ENCODE measurements at regions not wholly inside any gene's neighbourhood (a gene's known extent, or its start where the extent isn't known, plus 50 kb on each side); places are given as distances from the start of the nearest gene placed in this dataset.
"Not testable (repeated sequence)": the region's sequence is repeated elsewhere in the genome, so short reads cannot be mapped to it uniquely, and the experiment has no call there.

DNA sequence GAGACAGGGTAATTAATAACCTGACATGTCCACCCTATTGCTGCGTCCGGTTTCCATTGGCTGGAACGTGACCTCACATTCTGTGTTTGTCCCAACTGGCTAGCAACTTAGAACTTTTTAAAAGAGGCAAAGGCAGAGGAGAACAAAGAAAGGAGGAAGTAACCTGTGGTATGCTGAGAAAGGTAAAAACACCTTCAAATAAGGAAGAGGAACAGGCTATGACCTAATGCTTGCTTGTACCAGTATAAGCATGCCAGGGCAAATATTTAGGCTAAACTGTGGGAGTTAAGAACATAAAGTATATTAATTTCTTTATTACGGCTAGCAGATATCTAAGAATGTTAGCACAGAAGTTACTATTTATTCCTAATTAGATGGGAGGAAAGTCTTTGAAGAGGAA lies 87.3 kb upstream of the MAP10 start:
- not testable (repeated sequence) for DNase-seq

DNA sequence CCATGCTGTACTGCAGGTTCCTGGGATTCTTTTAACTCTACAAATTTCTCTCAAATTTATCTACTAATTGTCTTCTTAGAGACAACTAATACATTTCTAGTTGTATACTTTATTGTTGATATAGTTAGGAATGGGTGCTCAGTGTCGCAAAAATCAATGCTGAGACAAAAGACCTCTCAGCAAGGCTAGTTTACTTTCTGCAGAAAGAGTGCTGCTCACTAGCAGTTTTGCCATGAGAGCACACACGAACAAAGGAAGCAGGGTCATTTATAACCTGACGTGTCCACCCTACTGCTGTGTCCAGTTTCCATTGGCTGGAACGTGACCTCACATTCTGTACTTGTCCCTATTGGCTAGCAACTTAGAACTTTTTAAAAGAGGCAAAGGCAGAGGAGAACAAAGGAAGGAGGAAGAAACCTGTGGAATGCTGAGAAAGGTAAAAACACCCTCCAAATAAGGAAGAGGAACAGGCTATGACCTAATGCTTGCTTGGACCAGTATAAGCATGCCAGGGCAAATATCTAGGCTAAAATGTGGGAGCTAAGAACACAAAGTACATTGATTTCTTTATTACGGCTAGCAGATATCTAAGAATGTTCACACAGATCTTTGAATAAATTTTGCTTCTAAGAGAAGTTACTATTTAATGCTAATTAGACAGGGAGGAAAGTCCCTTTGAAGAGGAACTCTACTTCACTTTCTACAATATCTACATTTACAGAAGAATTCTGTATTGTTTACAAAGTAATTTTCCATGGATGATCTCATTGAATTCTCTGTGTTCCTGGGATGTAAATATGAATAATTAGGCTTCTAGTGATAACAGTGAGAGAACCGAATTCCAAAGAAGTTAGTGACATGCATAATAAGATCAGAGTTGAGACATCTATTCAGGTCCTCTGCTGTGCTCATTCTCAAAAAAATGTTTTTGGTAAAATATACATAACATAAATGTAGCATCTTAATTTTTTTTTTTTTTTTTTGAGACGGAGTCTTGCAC lies 86.0 kb upstream of the MAP10 start:
- DNase-seq, result no peak

DNA sequence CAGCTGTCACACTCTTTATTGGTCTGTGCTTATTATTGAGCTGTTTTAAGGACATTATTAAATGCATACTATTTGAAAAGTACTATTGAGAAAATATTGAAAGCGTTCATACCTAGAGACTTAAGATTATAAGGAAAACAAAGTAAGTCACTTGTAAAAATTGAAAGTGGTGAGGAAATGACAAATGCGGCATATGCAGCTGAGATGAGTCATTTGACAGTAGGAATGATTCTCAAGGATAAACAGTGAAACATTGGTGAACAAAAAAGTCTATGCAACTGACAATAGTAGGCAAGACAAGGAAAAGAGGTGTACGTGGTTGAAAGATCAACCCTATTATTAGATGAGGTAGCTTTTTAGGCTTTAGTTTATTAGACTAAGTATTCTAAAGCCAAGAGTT lies 82.6 kb upstream of the MAP10 start:
- DNase-seq, result no peak

GRCh38 chr1:232725305-232726047 lies 79.7 kb upstream of the MAP10 start:
- DNase-seq, result no peak

DNA sequence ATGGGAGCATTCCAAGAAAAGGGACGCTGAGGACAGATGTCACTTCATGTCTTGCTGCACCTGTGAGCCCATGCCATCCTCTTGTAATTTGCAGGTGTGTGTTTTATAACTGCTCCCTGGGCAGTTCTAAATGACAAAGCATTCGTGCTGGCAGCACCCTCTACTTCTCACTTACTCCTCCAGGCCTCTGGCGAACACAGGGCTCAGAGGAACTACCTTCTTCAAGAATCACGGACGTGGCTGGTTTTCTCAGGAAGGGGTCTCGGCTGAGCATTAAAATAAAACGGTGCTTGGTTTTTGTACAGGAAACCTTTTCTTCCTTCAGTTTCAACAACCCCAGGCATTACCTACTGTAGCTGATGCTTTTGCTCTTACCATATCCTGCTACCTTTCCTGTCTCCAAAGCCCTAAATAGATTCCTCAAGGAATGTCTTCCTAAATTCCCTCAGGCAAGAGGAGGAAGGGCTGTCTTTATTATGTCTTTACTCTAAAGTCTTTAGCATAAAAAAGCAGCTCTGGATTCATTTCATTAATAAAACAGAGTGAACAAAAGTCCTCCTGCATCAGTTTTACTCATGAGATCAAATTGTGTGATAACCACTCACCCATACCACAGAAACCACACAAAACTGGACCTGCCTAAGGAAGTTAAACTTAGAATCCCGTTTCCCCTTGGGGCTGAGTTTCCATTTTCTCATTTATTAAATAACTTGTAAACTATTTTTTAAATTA lies 79.0 kb upstream of the MAP10 start:
- DNase-seq, result no peak

DNA sequence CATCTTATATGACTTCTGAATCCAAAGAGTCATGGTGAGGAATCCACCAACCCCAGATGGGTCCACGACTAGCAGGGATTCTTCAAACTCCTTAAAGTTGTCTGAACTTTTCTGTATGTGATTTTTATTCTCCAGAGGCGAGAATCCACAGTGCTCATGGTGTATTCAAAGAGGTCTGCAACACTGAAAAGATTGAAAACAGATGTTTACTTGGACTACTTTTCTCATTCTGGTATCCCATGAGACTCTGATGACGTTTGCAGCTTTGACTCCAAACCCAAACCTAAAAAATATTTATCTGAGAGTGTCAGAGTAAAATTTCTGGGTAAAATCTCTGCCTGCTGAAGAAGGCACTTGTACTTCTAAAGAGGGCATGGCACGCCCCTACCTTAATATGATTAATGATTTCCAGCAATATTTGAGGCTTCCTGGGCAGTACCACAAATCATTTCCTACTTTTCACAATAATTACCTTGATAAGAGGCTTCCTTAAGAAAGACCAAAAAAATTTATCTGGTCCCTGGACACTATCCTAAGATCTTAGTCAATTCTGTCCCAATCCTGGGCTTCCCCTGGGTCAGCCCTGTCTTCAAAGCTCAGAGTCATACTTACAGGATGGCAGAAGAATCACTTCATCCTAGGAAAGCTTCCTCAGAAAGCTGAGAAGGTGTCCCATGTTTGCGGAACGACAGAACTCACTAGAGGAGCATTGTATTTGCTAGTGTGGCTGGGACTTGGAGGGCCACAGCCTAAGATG lies 76.5 kb upstream of the MAP10 start:
- no peak for DNase-seq

DNA sequence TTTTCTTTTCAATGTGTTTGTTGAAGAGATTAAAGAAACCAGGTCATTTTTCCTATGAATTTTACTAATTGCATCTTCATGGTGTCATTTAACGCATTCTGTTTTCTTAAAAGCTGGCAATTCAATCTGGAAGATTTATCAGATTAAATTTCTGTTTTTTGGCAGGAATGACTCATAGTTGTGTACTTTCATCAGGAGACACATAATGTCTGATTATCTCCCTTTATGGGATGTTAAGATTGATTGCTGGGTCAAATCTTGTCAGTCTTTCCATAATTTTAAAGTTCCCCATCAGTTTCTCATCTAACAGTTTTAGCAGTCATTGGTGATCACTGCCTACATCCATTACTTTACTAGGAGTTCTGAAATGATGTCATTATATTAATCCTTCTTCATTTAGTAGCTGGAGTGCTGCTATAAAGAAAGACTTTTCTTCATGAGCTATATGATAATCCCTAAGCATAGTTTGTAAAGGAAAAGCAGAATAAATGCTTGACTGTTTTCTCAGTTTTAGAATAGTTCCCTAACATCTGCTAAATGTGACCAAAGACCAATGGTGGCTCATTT lies 72.8 kb upstream of the MAP10 start:
- DNase-seq, result no peak

GRCh38 chr1:232737917-232738316 lies 67.3 kb upstream of the MAP10 start:
- DNase-seq, result no peak

DNA sequence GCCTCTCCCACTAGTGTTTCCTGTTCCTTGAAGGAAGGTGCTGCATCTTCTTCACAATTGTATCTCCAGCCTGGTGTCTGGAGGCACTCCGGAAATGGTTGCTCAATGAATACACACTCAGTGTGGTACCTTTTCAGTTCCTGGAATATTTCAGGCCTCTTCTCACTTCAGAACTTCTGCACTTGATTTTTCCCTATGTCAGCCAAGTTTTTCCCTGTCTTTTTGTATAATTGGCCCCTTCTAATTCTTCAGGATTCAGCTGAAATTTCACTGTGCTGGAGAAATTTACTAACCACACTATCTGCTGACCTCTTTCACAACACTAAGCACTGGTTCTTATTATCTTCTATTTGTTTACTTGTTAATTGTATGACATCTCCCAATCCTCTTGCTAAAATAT lies 61.2 kb upstream of the MAP10 start:
- DNase-seq, result no peak

DNA sequence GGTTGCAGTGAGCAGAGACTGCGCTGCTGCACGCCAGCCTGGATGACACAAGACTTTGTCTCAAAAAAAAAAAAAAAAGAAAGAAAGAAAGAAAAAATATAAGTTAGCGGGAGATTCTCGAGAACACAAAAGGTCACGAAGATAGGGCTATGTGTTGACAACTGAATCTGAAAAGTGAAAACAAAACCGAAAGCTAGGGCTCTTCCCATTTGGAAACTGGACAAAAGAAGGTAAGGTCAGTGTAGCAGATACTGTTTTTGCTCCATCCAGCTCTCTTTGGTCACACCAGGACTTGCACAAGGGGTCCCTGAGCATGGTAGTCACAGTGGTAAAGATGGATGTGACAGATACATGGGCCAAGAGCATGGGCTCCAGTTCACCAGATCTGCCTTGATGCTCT lies 60.4 kb upstream of the MAP10 start:
- peak; percentile 5 for DNase-seq

- DNase-seq, result not testable (repeated sequence)
These were observed 59.5 kb upstream of the MAP10 start for GRCh38 chr1:232745698-232746097.

DNA sequence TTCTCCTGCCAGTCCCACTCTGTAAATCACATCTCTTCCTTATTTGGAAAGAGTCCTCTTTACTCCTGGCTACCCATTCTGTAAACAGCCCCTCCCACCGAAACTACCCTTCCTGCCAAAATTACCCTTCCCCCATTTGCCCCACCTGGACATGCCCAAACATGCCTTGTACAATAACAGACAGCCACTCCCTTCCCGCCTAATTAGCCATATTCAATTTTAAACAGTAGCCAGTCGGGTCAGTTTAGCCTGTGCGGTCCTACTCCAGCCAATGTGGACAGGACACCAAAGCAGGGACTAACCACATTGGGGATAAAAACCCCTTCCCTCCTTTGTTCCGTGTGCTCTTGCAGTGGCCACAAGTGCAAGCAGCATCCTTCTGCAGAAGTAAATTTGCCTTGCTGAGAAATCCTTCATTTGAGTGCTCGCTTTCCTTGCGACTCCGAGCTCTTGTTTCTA lies 56.3 kb upstream of the MAP10 start:
- no peak for DNase-seq

DNA sequence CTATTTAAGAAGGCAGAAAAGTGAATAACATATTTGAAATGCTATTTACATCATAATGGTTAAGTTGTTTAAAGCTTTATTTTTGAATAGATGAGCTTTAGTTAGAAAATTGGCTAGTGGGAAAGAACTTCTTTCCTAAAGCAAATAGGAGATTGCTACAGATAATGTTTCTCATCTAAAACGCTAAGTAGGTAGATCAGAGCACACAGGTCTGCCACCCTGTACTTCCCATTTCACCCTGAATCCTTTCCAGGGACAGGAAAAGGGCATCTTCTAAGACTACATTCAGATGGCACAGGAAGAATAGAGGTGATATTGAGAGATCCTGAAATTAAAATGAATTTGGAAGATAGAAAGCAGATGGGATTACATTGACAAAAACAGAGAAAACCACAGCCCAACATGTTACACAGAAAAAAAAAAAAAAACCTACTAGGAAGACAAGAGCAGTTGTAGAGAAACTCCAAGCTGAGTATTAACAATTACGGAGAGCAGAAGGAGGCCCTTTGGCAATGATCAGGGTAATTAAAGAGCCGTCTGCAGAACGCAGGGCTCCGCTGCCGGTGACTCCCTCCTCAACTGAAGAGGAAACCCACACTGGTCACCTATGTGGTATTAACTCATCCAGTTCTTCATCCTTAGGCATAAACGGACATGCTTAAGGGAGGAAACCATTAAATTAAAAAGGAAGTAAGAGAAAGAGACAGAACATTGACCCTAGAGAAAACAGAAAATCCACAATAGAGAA lies 53.6 kb upstream of the MAP10 start:
- no peak for DNase-seq

- no peak for DNase-seq
These were observed 52.9 kb upstream of the MAP10 start for GRCh38 chr1:232752365-232752764.

GRCh38 chr1:232754930-232755329 lies 50.3 kb upstream of the MAP10 start:
- DNase-seq, result no peak
